Cardiac muscle cell (in vitro differentiated cells and primary cell): ENCODE measurements at regions not wholly inside any gene's neighbourhood (a gene's known extent, or its start where the extent isn't known, plus 50 kb on each side); places are given as distances from the start of the nearest gene placed in this dataset.

Experiments
- DNase-seq, 2 donors: peaks; one replicate each; pipeline versions ENCODE4 v3.0.0 to v3.0.0-alpha.2; 2010 to 2017; ENCODE audit warnings: low read depth in 1 of 2, low spot score in 1 of 2
- H3K27ac ChIP-seq: fragments of 200-600 bp; sonication (generic); 2 replicates; pipeline ENCODE4 v1.5.1; 2016
- H3K27me3 ChIP-seq: fragments of 200-600 bp; sonication (generic); 2 replicates; pipeline ENCODE4 v1.6.0; 2016; ENCODE audit warnings: control low read depth
- H3K36me3 ChIP-seq: fragments of 200-600 bp; sonication (generic); 2 replicates; pipeline ENCODE4 v1.5.1; 2016; ENCODE audit warnings: control low read depth
- H3K4me1 ChIP-seq: fragments of 200-600 bp; sonication (generic); 2 replicates; pipeline ENCODE4 v1.8.1; 2017; ENCODE audit warnings: low read depth, mild to moderate bottlenecking, mixed run types
- H3K4me3 ChIP-seq: fragments of 200-600 bp; sonication (generic); 2 replicates; pipeline ENCODE4 v1.5.1; 2016; ENCODE audit warnings: mild to moderate bottlenecking
- H3K9me3 ChIP-seq: fragments of 200-600 bp; sonication (generic); 2 replicates; pipeline ENCODE4 v1.5.1; 2017; ENCODE audit warnings: low read depth, mild to moderate bottlenecking, control low read depth
- TF ChIP-seq, protein P1 (sequence below): IDR thresholded peaks from 2 replicates; pipeline ENCODE4 v1.5.1; 2012; ENCODE audit warnings: low read depth, mild to moderate bottlenecking, low read length

GRCh38 chr13:34696296-34696695, 245.8 kb upstream of the NBEA start:
- no peaks in the 10 kb centered on the region for H3K27me3 ChIP-seq
- no peak overlapping the region for H3K27ac ChIP-seq
- H3K4me3 ChIP-seq: no peak overlapping the region
- no peaks in the 10 kb centered on the region for H3K36me3 ChIP-seq
- H3K9me3 ChIP-seq: no peaks in the 10 kb centered on the region
- TF ChIP-seq, protein P1, sequence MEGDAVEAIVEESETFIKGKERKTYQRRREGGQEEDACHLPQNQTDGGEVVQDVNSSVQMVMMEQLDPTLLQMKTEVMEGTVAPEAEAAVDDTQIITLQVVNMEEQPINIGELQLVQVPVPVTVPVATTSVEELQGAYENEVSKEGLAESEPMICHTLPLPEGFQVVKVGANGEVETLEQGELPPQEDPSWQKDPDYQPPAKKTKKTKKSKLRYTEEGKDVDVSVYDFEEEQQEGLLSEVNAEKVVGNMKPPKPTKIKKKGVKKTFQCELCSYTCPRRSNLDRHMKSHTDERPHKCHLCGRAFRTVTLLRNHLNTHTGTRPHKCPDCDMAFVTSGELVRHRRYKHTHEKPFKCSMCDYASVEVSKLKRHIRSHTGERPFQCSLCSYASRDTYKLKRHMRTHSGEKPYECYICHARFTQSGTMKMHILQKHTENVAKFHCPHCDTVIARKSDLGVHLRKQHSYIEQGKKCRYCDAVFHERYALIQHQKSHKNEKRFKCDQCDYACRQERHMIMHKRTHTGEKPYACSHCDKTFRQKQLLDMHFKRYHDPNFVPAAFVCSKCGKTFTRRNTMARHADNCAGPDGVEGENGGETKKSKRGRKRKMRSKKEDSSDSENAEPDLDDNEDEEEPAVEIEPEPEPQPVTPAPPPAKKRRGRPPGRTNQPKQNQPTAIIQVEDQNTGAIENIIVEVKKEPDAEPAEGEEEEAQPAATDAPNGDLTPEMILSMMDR: no peak
- no peaks in the 10 kb centered on the region for H3K4me1 ChIP-seq
- no peak for DNase-seq

- TF ChIP-seq, protein P1: no peak
- H3K4me3 ChIP-seq: no peak overlapping the region
- H3K27me3 ChIP-seq: no peaks in the 10 kb centered on the region
- H3K36me3 ChIP-seq: no peaks in the 10 kb centered on the region
- peaks cover 3% of the 10 kb centered on the region for H3K4me1 ChIP-seq
- H3K27ac ChIP-seq: no peak overlapping the region
- no peaks in the 10 kb centered on the region for H3K9me3 ChIP-seq
- no peak for DNase-seq
These were observed 245.3 kb upstream of the NBEA start for GRCh38 chr13:34696741-34697140.

DNA sequence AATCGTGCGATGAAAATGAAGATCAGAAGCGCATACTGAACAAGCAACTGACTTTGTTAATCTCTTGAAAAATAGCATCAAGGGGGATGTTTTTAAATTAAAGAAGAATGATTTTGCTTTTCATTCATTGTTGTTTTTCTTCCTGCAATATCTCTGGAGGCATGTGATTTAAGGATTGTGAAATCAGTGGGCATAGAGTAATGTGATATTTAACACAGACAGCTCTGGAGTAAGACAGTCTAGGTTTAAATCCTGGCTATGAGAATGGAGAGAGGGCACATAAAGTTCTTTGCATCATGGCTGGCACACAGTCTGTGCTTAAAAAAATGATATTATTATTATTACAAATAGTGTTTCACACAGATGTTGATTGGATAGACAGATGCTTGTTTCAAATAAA, 243.1 kb upstream of the NBEA start:
- Histone ChIP-seq H3K4me3 (no peak overlapping the region), H3K4me1 (peaks cover 3% of the 10 kb centered on the region), H3K9me3 (no peaks in the 10 kb centered on the region), H3K27me3 (no peaks in the 10 kb centered on the region), H3K27ac (no peak overlapping the region), H3K36me3 (no peaks in the 10 kb centered on the region)
- peak in 1 of 2 donors; percentile 61 for DNase-seq
- TF ChIP-seq, protein P1: no peak

DNA sequence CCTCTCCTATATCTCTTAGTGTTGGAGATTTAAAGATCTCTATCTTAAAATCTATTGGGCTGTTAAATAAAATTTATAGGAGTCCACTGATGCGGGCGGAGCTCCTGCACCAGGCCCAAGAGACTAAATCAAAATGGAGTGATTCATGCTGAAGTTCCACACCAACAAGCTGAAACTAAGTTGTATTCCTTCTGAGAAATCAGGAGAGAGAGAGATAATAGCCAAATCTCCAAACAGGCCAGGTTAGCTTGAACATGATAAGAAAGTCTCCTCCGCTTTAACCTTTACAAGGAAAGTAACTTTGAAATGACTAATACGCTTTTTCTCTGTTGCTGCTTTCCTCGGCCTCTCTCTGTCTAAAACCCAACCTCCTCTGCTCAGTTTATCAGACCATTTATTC, 241.9 kb upstream of the NBEA start:
- Histone ChIP-seq H3K36me3 (no peaks in the 10 kb centered on the region), H3K4me1 (peaks cover 3% of the 10 kb centered on the region), H3K27me3 (no peaks in the 10 kb centered on the region), H3K9me3 (no peaks in the 10 kb centered on the region), H3K4me3 (no peak overlapping the region), H3K27ac (no peak overlapping the region)
- TF ChIP-seq, protein P1: no peak
- no peak for DNase-seq

GRCh38 chr13:34701919-34702318, 240.2 kb upstream of the NBEA start:
- DNase-seq: peak in 1 of 2 donors; percentile 28
- Histone ChIP-seq H3K36me3 (no peaks in the 10 kb centered on the region), H3K4me3 (no peak overlapping the region), H3K9me3 (no peaks in the 10 kb centered on the region), H3K27me3 (no peaks in the 10 kb centered on the region), H3K27ac (no peak overlapping the region), H3K4me1 (peaks cover 3% of the 10 kb centered on the region)
- TF ChIP-seq, protein P1: no peak
